ENCODE measurements at regions not wholly inside any gene's neighbourhood (a gene's known extent, or its start where the extent isn't known, plus 50 kb on each side); places are given as distances from the start of the nearest gene placed in this dataset.
"Not testable (repeated sequence)": the region's sequence is repeated elsewhere in the genome, so short reads cannot be mapped to it uniquely, and the experiment has no call there.

DNA sequence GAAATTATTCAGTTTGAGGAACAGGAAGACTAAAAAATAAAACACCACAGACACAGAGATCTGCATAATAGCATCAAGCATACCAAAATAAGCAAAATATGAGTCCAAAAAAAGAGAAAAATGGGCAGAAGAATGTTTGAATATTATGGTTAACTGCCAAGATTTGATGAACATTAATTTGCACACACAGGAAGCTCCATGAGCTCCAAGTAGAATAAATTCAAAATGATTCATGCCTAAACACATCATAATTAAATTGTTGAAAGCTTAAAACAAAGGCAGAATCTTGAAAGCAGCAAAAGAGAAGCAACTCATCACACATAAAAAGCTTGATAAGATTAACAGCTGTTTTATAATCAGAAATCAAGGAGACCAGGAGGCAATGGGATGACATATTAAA is 156.6 kb upstream of the ARSJ start:
- Histone ChIP-seq H3K9me3 (ENCODE audit: severe bottlenecking) (no peaks in the 10 kb centered on the region), H3K4me3 (ENCODE audit: low read depth, low read length) (no peak overlapping the region), H3K27me3 (ENCODE audit: insufficient read depth, low read depth, severe bottlenecking) (no peaks in the 10 kb centered on the region), H3K36me3 (no peaks in the 10 kb centered on the region), H3K27ac (no peak overlapping the region)
- TF ChIP-seq, protein P1, sequence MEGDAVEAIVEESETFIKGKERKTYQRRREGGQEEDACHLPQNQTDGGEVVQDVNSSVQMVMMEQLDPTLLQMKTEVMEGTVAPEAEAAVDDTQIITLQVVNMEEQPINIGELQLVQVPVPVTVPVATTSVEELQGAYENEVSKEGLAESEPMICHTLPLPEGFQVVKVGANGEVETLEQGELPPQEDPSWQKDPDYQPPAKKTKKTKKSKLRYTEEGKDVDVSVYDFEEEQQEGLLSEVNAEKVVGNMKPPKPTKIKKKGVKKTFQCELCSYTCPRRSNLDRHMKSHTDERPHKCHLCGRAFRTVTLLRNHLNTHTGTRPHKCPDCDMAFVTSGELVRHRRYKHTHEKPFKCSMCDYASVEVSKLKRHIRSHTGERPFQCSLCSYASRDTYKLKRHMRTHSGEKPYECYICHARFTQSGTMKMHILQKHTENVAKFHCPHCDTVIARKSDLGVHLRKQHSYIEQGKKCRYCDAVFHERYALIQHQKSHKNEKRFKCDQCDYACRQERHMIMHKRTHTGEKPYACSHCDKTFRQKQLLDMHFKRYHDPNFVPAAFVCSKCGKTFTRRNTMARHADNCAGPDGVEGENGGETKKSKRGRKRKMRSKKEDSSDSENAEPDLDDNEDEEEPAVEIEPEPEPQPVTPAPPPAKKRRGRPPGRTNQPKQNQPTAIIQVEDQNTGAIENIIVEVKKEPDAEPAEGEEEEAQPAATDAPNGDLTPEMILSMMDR (IDR thresholded peaks at IDR 0.05; ENCODE audit: low read depth, low read length) = no peak
- DNase-seq = no peak

DNA sequence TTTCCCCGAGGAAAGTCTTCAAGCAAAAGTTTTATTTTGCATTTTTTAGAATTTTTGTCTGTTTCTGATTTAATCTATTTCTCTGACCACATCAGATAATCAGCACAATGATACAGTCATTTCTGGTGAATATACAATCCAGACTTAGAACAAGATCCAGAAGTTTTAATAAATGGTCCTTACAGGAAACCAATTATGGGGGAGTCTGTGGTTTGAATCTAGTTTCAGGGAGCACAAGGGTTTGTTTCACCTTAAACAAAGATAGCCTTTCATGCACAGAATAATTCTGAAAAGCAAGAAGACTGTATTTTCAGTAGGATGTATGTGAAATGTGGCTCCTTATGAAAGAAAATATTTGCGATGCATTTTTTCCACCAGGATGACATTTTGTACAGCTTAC is 158.5 kb upstream of the ARSJ start:
- H3K36me3 ChIP-seq = no peaks in the 10 kb centered on the region
- H3K9me3 ChIP-seq (ENCODE audit: severe bottlenecking) = no peaks in the 10 kb centered on the region
- DNase-seq = no peak
- H3K27me3 ChIP-seq (ENCODE audit: insufficient read depth, low read depth, severe bottlenecking) = no peaks in the 10 kb centered on the region
- H3K27ac ChIP-seq = no peak overlapping the region
- TF ChIP-seq, protein P1 (IDR thresholded peaks at IDR 0.05; ENCODE audit: low read depth, low read length) = no peak
- H3K4me3 ChIP-seq (ENCODE audit: low read depth, low read length) = no peak overlapping the region

DNA sequence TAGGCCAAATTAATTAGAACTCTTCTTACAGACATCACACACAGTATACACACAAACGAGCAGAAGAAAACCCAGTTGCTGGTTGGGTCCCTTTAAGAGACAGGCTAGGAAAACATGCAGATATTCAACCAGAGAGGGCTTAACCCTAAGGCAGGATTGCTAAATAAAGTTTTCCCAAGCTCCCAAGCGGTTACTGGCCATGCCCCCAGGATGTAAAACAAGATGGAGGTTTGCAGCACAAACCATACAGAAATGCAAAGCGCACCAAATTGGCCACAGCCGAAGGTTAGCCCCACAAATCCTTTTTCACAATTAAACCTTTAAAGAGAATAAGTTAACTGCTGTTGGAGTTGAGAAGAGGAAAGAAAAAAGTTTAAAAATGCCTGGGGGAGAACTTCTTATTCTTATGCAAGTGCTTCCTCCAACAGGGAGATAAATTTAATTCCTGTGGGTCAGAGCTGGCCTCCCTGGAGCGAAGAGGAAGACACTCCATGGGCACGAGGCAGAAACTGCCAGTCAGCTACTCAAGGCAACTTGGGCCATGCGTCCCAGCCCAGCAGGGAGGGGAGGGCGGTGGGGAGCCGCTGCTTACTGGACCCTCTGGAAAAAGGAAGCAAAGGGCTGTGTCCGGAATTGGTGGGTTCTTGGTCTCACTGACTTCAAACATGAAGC is 167.6 kb upstream of the ARSJ start:
- H3K4me3 ChIP-seq (ENCODE audit: low read depth, low read length) = no peak overlapping the region
- H3K9me3 ChIP-seq (ENCODE audit: severe bottlenecking) = peaks cover 3% of the 10 kb centered on the region
- no peaks in the 10 kb centered on the region for H3K36me3 ChIP-seq
- TF ChIP-seq, protein P1 (IDR thresholded peaks at IDR 0.05; ENCODE audit: low read depth, low read length) = no peak
- H3K27me3 ChIP-seq (ENCODE audit: insufficient read depth, low read depth, severe bottlenecking) = no peaks in the 10 kb centered on the region
- DNase-seq = no peak
- no peak overlapping the region for H3K27ac ChIP-seq

DNA sequence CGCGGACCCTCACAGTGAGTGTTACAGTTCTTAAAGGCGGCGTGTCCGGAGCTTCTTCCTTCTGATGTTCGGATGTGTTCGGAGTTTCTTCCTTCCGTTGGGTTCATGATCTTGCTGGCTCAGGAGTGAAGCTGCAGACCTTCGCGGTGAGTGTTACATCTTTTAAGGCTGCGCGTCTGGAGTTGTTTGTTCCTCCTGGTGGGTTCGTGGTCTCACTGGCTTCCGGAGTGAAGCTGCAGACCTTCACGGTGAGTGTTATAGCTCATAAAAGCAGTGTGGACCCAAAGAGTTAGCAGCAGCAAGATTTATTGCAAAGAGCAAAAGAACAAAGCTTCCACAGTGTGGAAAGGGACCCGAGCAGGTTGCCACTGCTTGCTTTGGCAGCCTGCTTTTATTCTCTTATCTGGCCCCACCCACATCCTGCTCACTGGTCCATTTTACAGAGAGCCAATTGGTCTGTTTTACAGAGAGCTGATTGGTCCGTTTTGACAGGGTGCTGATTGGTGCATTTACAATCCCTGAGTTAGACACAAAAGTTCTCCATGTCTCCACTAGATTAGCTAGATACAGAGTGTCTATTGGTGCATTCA is 168.3 kb upstream of the ARSJ start:
- not testable (repeated sequence) for H3K27ac ChIP-seq; H3K4me3 ChIP-seq (ENCODE audit: low read depth, low read length); H3K36me3 ChIP-seq; H3K9me3 ChIP-seq (ENCODE audit: severe bottlenecking); DNase-seq; H3K27me3 ChIP-seq (ENCODE audit: insufficient read depth, low read depth, severe bottlenecking)

DNA sequence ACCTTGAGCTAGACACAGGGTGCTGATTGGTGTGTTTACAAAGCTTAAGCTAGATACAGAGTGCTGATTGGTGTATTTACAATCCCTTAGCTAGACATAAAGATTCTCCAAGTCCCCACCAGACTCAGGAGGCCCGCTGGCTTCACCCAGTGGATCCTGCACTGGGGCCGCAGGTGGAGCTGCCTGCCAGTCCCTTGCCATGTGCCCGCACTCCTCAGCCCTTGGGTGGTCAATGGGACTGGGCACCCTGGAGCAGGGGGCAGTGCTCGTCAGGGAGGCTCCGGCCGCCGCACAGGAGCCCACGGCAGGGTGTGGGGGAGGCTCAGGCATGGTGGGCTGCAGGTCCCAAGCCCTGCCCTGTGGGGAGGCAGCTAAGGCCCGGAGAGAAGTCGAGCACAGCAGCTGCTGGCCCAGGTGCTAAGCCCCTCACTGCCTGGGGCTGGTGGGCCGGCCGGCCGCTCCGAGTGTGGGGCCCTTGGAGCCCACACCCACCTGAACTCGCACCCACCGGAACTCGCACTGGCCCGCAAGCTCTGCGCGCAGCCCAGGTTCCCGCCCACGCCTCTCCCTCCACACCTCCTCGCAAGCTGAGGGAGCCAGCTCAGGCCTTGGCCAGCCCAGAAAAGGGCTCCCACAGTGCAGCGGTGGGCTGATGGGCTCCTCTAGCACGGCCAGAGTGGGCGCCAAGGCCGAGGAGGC is 169.1 kb upstream of the ARSJ start:
- H3K9me3 ChIP-seq (ENCODE audit: severe bottlenecking); H3K27ac ChIP-seq; H3K4me3 ChIP-seq (ENCODE audit: low read depth, low read length); DNase-seq; H3K27me3 ChIP-seq (ENCODE audit: insufficient read depth, low read depth, severe bottlenecking); H3K36me3 ChIP-seq: not testable (repeated sequence)

DNA sequence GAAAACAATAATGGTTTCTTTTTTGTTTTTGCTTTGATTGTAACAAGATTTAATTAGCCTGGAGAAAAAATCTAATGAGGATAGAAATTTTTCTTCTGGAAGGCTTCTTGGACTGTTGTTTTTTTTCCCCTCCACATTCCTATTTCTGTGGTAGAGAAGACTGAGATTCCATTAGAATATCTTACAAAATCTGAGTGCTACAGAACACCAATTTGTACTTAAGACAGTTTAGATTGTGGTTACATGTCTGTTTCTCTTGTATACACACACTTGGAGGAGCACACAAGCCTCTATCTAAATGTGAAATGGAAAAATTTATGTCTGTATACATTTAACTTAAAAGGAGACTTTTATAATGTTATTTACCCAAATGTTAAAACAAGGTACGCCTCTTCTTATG is 176.9 kb upstream of the ARSJ start:
- Histone ChIP-seq H3K36me3 (no peaks in the 10 kb centered on the region), H3K27me3 (ENCODE audit: insufficient read depth, low read depth, severe bottlenecking) (no peaks in the 10 kb centered on the region), H3K4me3 (ENCODE audit: low read depth, low read length) (no peak overlapping the region), H3K27ac (no peak overlapping the region), H3K9me3 (ENCODE audit: severe bottlenecking) (no peaks in the 10 kb centered on the region)
- TF ChIP-seq, protein P1 (IDR thresholded peaks at IDR 0.05; ENCODE audit: low read depth, low read length) = no peak
- no peak for DNase-seq

Data from WERI-Rb-1 (cell line).